ENCODE measurements at regions not wholly inside any gene's neighbourhood (a gene's known extent, or its start where the extent isn't known, plus 50 kb on each side); places are given as distances from the start of the nearest gene placed in this dataset.

GRCh38 chr7:89908736-89909135, 245.5 kb upstream of the STEAP1 start:
- no peak for TF ChIP-seq JUND (IDR thresholded peaks at IDR 0.05; ENCODE audit: low read depth)
- no peak for DNase-seq (ENCODE audit: low read depth in 1 of 2, low spot score in 1 of 2)
- in situ Hi-C loops (cut with HindIII; ENCODE audit: low pct_unique_long_range_greater_than_20kb, low sequenced_read_pairs) = no loop called here

- no peak for DNase-seq (ENCODE audit: low read depth in 1 of 2, low spot score in 1 of 2)
- in situ Hi-C loops (cut with HindIII; ENCODE audit: low pct_unique_long_range_greater_than_20kb, low sequenced_read_pairs) = no loop called here
- TF ChIP-seq JUND (IDR thresholded peaks at IDR 0.05; ENCODE audit: low read depth) = no peak
Observed at GRCh38 chr7:89914711-89915110, 239.6 kb upstream of the STEAP1 start.

GRCh38 chr7:89926194-89926593, 228.1 kb upstream of the STEAP1 start:
- in situ Hi-C loops (cut with HindIII; ENCODE audit: low pct_unique_long_range_greater_than_20kb, low sequenced_read_pairs) = no loop called here
- no peak for TF ChIP-seq JUND (IDR thresholded peaks at IDR 0.05; ENCODE audit: low read depth)
- DNase-seq (ENCODE audit: low read depth in 1 of 2, low spot score in 1 of 2) = no peak

- in situ Hi-C loops (cut with HindIII; ENCODE audit: low pct_unique_long_range_greater_than_20kb, low sequenced_read_pairs) = no loop called here
- TF ChIP-seq JUND (IDR thresholded peaks at IDR 0.05; ENCODE audit: low read depth) = no peak
- no peak for DNase-seq (ENCODE audit: low read depth in 1 of 2, low spot score in 1 of 2)
Observed at GRCh38 chr7:89926701-89927100, 227.6 kb upstream of the STEAP1 start.

- no peak for DNase-seq (ENCODE audit: low read depth in 1 of 2, low spot score in 1 of 2)
- in situ Hi-C loops (cut with HindIII; ENCODE audit: low pct_unique_long_range_greater_than_20kb, low sequenced_read_pairs) = no loop called here
Observed at GRCh38 chr7:89927762-89928161, 226.5 kb upstream of the STEAP1 start.

GRCh38 chr7:89928451-89928850, 225.8 kb upstream of the STEAP1 start:
- in situ Hi-C loops (cut with HindIII; ENCODE audit: low pct_unique_long_range_greater_than_20kb, low sequenced_read_pairs) = no loop called here
- TF ChIP-seq JUND (IDR thresholded peaks at IDR 0.05; ENCODE audit: low read depth) = no peak
- DNase-seq (ENCODE audit: low read depth in 1 of 2, low spot score in 1 of 2) = no peak

More at GRCh38 chr7:89927762-89928161, 226.5 kb upstream of the STEAP1 start:
- TF ChIP-seq JUND (IDR thresholded peaks at IDR 0.05; ENCODE audit: low read depth) = no peak

GRCh38 chr7:89934101-89934500, 220.2 kb upstream of the STEAP1 start:
- DNase-seq (ENCODE audit: low read depth in 1 of 2, low spot score in 1 of 2) = no peak
- in situ Hi-C loops (cut with HindIII; ENCODE audit: low pct_unique_long_range_greater_than_20kb, low sequenced_read_pairs) = no loop called here
- TF ChIP-seq JUND (IDR thresholded peaks at IDR 0.05; ENCODE audit: low read depth) = no peak

GRCh38 chr7:89943525-89944050, 210.7 kb upstream of the STEAP1 start:
- TF ChIP-seq JUND (IDR thresholded peaks at IDR 0.05; ENCODE audit: low read depth) = no peak
- in situ Hi-C loops (cut with HindIII; ENCODE audit: low pct_unique_long_range_greater_than_20kb, low sequenced_read_pairs) = no loop called here

GRCh38 chr7:89958525-89959068, 195.7 kb upstream of the STEAP1 start:
- in situ Hi-C loops (cut with HindIII; ENCODE audit: low pct_unique_long_range_greater_than_20kb, low sequenced_read_pairs) = no loop called here
- TF ChIP-seq JUND (IDR thresholded peaks at IDR 0.05; ENCODE audit: low read depth) = no peak
- no peak for DNase-seq (ENCODE audit: low read depth in 1 of 2, low spot score in 1 of 2)

More at GRCh38 chr7:89943525-89944050, 210.7 kb upstream of the STEAP1 start:
- no peak for DNase-seq (ENCODE audit: low read depth in 1 of 2, low spot score in 1 of 2)

GRCh38 chr7:89966067-89966664, 188.1 kb upstream of the STEAP1 start:
- TF ChIP-seq JUND (IDR thresholded peaks at IDR 0.05; ENCODE audit: low read depth) = no peak
- DNase-seq (ENCODE audit: low read depth in 1 of 2, low spot score in 1 of 2) = no peak
- in situ Hi-C loops (cut with HindIII; ENCODE audit: low pct_unique_long_range_greater_than_20kb, low sequenced_read_pairs) = no loop called here

- no peak for TF ChIP-seq JUND (IDR thresholded peaks at IDR 0.05; ENCODE audit: low read depth)
- no peak for DNase-seq (ENCODE audit: low read depth in 1 of 2, low spot score in 1 of 2)
- in situ Hi-C loops (cut with HindIII; ENCODE audit: low pct_unique_long_range_greater_than_20kb, low sequenced_read_pairs) = no loop called here
Observed at GRCh38 chr7:89975577-89975976, 178.7 kb upstream of the STEAP1 start.

- in situ Hi-C loops (cut with HindIII; ENCODE audit: low pct_unique_long_range_greater_than_20kb, low sequenced_read_pairs) = no loop called here
- no peak for DNase-seq (ENCODE audit: low read depth in 1 of 2, low spot score in 1 of 2)
Observed at GRCh38 chr7:89987665-89988064, 166.6 kb upstream of the STEAP1 start.

GRCh38 chr7:89988074-89988473, 166.2 kb upstream of the STEAP1 start:
- TF ChIP-seq JUND (IDR thresholded peaks at IDR 0.05; ENCODE audit: low read depth) = no peak
- in situ Hi-C loops (cut with HindIII; ENCODE audit: low pct_unique_long_range_greater_than_20kb, low sequenced_read_pairs) = no loop called here
- DNase-seq (ENCODE audit: low read depth in 1 of 2, low spot score in 1 of 2) = no peak

More at GRCh38 chr7:89987665-89988064, 166.6 kb upstream of the STEAP1 start:
- TF ChIP-seq JUND (IDR thresholded peaks at IDR 0.05; ENCODE audit: low read depth) = no peak

All from T47D (cell line).